Activated CD8-positive, alpha-beta T cell treated with anti-CD3 and anti-CD28 coated beads for 36 hours (primary cell): ENCODE measurements at regions not wholly inside any gene's neighbourhood (a gene's known extent, or its start where the extent isn't known, plus 50 kb on each side); places are given as distances from the start of the nearest gene placed in this dataset.

Experiments used
- ATAC-seq: fragments of 200-7000 bp; cut with Tn5 transposase; one replicate; pipeline ENCODE4 v1.10.0; 2021; ENCODE audit warnings: mild to moderate bottlenecking, moderate library complexity
- CTCF ChIA-PET: fragments of 350-600 bp; sonication (Branson Sonifier 250); formaldehyde crosslinking; loops from one replicate; lab custom pipeline; 2021; ENCODE audit warnings: antibody characterized with exemption; lab: Charles Lee
- POLR2A ChIA-PET: fragments of 350-600 bp; sonication (Branson Sonifier 250); formaldehyde crosslinking; loops from one replicate; lab custom pipeline; 2021; ENCODE audit warnings: antibody characterized with exemption; lab: Charles Lee
- DNase-seq: peaks from one replicate; pipeline ENCODE4 v3.0.0-alpha.2; 2020
- H3K27ac Mint-ChIP-seq: one replicate; pipeline ENCODE4 v1.8.0; 2021; ENCODE audit warnings: mild to moderate bottlenecking, mixed read lengths
- H3K27me3 Mint-ChIP-seq: one replicate; pipeline ENCODE4 v1.8.0; 2021; ENCODE audit warnings: mixed read lengths
- H3K36me3 Mint-ChIP-seq: one replicate; pipeline ENCODE4 v1.8.0; 2021; ENCODE audit warnings: low read depth, mixed read lengths
- H3K4me1 Mint-ChIP-seq: one replicate; pipeline ENCODE4 v1.8.0; 2021; ENCODE audit warnings: low read depth, mixed read lengths
- H3K4me3 Mint-ChIP-seq: one replicate; pipeline ENCODE4 v1.8.0; 2021; ENCODE audit warnings: mild to moderate bottlenecking, moderate library complexity, mixed read lengths
- H3K9me3 Mint-ChIP-seq: one replicate; pipeline ENCODE4 v1.8.0; 2021; ENCODE audit warnings: mixed read lengths
- CTCF ChIP-seq: fragments of 200-600 bp; IDR thresholded peaks from one replicate; pipeline ENCODE4 v1.8.0; 2022; ENCODE audit warnings: antibody characterized with exemption, mild to moderate bottlenecking
- intact Hi-C: fragments of 100-400 bp; cut with micrococcal nuclease; formaldehyde crosslinking; loops from one replicate; pipeline ENCODE4 v1.10.0; 2022

GRCh38 chr13:72151241-72151640 is 284.2 kb upstream of the DACH1 start:
- POLR2A ChIA-PET = no interaction called here
- DNase-seq (no peak), ATAC-seq (no peak)
- Mint-ChIP-seq H3K27me3 (no peaks in the 10 kb centered on the region), H3K27ac (no peak overlapping the region), H3K4me3 (no peak overlapping the region), H3K9me3 (peaks cover 3% of the 10 kb centered on the region), H3K36me3 (no peaks in the 10 kb centered on the region), H3K4me1 (no peaks in the 10 kb centered on the region)
- CTCF ChIA-PET = no interaction called here
- TF ChIP-seq CTCF = no peak
- intact Hi-C loops = no loop called here

GRCh38 chr13:72150502-72150901 is 283.5 kb upstream of the DACH1 start:
- H3K36me3 Mint-ChIP-seq = no peaks in the 10 kb centered on the region
- DNase-seq (no peak), ATAC-seq (no peak)
- ChIA-PET POLR2A (no interaction called here), CTCF (no interaction called here)
- H3K4me3 Mint-ChIP-seq = no peak overlapping the region
- H3K27ac Mint-ChIP-seq = no peak overlapping the region
- H3K9me3 Mint-ChIP-seq = peaks cover 3% of the 10 kb centered on the region
- intact Hi-C loops = no loop called here
- H3K4me1 Mint-ChIP-seq = no peaks in the 10 kb centered on the region
- H3K27me3 Mint-ChIP-seq = no peaks in the 10 kb centered on the region
- TF ChIP-seq CTCF = no peak

- TF ChIP-seq CTCF = no peak
- Mint-ChIP-seq H3K9me3 (peaks cover 2% of the 10 kb centered on the region), H3K27me3 (no peaks in the 10 kb centered on the region), H3K4me1 (no peaks in the 10 kb centered on the region), H3K36me3 (no peaks in the 10 kb centered on the region), H3K27ac (no peak overlapping the region), H3K4me3 (no peak overlapping the region)
- intact Hi-C loops = no loop called here
- DNase-seq = no peak
- ChIA-PET POLR2A (no interaction called here), CTCF (no interaction called here)
- ATAC-seq = no peak
These were observed 282.7 kb upstream of the DACH1 start for GRCh38 chr13:72149701-72150100.

- intact Hi-C loops = no loop called here
- no peaks in the 10 kb centered on the region for H3K27me3 Mint-ChIP-seq
- H3K4me3 Mint-ChIP-seq = no peak overlapping the region
- ChIA-PET CTCF (no interaction called here), POLR2A (no interaction called here)
- H3K9me3 Mint-ChIP-seq = peaks cover 2% of the 10 kb centered on the region
- H3K27ac Mint-ChIP-seq = no peak overlapping the region
- no peaks in the 10 kb centered on the region for H3K36me3 Mint-ChIP-seq
- ATAC-seq (no peak), DNase-seq (no peak)
- no peak for TF ChIP-seq CTCF
- H3K4me1 Mint-ChIP-seq = no peaks in the 10 kb centered on the region
These were observed 279.8 kb upstream of the DACH1 start for GRCh38 chr13:72146816-72147215.

GRCh38 chr13:72145383-72145782 is 278.4 kb upstream of the DACH1 start:
- no peak for DNase-seq
- Mint-ChIP-seq H3K27me3 (no peaks in the 10 kb centered on the region), H3K4me1 (no peaks in the 10 kb centered on the region), H3K27ac (no peak overlapping the region), H3K36me3 (no peaks in the 10 kb centered on the region), H3K4me3 (no peak overlapping the region), H3K9me3 (peaks cover 1% of the 10 kb centered on the region)
- ATAC-seq = no peak
- TF ChIP-seq CTCF = no peak
- intact Hi-C loops = no loop called here
- POLR2A ChIA-PET = no interaction called here
- CTCF ChIA-PET = no interaction called here
